ENCODE measurements at regions not wholly inside any gene's neighbourhood (a gene's known extent, or its start where the extent isn't known, plus 50 kb on each side); places are given as distances from the start of the nearest gene placed in this dataset.

GRCh38 chrX:109847257-109848187, 114.5 kb upstream of the ACSL4 start:
- ChIA-PET POLR2A (interaction anchor here (1.9 to 3.1 kb wide), 2 partner anchors 8 to 64 kb away, joined by 7 to 10 read pairs; no protein-coding TSS in a partner anchor), CTCF (interaction anchor here (0.9 to 7.2 kb wide), 7 partner anchors 9 to 166 kb away, joined by 3 to 57 read pairs (median 4); no protein-coding TSS in a partner anchor), RAD21 (ENCODE audit: unreplicated experiment) (interaction anchor here (1.0 to 4.6 kb wide), 4 partner anchors 8 to 135 kb away, joined by 3 to 32 read pairs (median 22); no protein-coding TSS in a partner anchor), SMC1A (ENCODE audit: uncharacterized antibody, unreplicated experiment) (interaction anchor here (0.7 to 14.2 kb wide), 13 partner anchors 8 to 133 kb away, joined by 3 to 403 read pairs (median 5); no protein-coding TSS in a partner anchor)
- H3K9me3 ChIP-seq (replicated peaks; ENCODE audit: control insufficient read depth, insufficient read depth, low read length) = no peaks in the 10 kb centered on the region
- H3K36me3 ChIP-seq (ENCODE audit: control insufficient read depth in 2 of 2, insufficient read depth in 2 of 2, low read length in 1 of 2) = no peaks in the 10 kb centered on the region
- no peak for FAIRE-seq
- no peak overlapping the region for H3K9ac ChIP-seq (ENCODE audit: control insufficient read depth, insufficient read depth, low read length)
- no peak for DNase-seq (ENCODE audit: low read depth, low spot score)
- no peak overlapping the region for H3K4me2 ChIP-seq (ENCODE audit: control insufficient read depth, insufficient read depth)
- intact Hi-C loops (cut with micrococcal nuclease; ENCODE audit: unreplicated experiment) = loop anchor here (2.0 kb wide), 1 partner anchor 73 kb away; no protein-coding TSS in a partner anchor
- no peak for ATAC-seq
- no peaks in the 10 kb centered on the region for H3K27me3 ChIP-seq (replicated peaks in 1 of 2; ENCODE audit: control insufficient read depth in 2 of 2, insufficient read depth in 2 of 2, low read length in 1 of 2)
- in situ Hi-C loops (cut with MboI) = no loop called here
- peaks cover 9% of the 10 kb centered on the region for H3K4me1 ChIP-seq (ENCODE audit: control insufficient read depth, insufficient read depth, low read length)
- WGBS (ENCODE audit: insufficient coverage, insufficient replicate concordance, low lambda C conversion rate, missing lambda C conversion rate) = 41% methylated on average over 5 of the region's 5 CpGs
- no peak overlapping the region for H3K4me3 ChIP-seq
- BruUV-seq (replicated peaks) = no TSS peak
- H4K20me1 ChIP-seq (ENCODE audit: control insufficient read depth, insufficient read depth) = no peaks in the 10 kb centered on the region
- no peaks in the 10 kb centered on the region for H3K79me2 ChIP-seq (ENCODE audit: control insufficient read depth, insufficient read depth, low read length)
- H3K27ac ChIP-seq (ENCODE audit: control insufficient read depth, insufficient read depth) = no peak overlapping the region
- no peak for TF ChIP-seq E4F1 (IDR thresholded peaks at IDR 0.05; ENCODE audit: borderline replicate concordance, partially characterized antibody)
- no peak for TF ChIP-seq ZNF217 (IDR thresholded peaks at IDR 0.05)
- TF ChIP-seq TAF1 (IDR thresholded peaks at IDR 0.05; ENCODE audit: borderline replicate concordance, low read depth, low read length) = no peak
- TF ChIP-seq RFX5 (IDR thresholded peaks at IDR 0.05; ENCODE audit: low read depth, low read length) = no peak
- no peak for TF ChIP-seq HDAC2 (IDR thresholded peaks at IDR 0.05)
- TF ChIP-seq NFYB (IDR thresholded peaks at IDR 0.05; ENCODE audit: insufficient read depth, low read depth, low read length) = no peak
- H2AFZ ChIP-seq (ENCODE audit: control insufficient read depth, low read depth, low read length) = no peak overlapping the region
